ENCODE measurements at regions not wholly inside any gene's neighbourhood (a gene's known extent, or its start where the extent isn't known, plus 50 kb on each side); places are given as distances from the start of the nearest gene placed in this dataset.

GRCh38 chr5:88606626-88607025 lies 276.4 kb downstream of the MEF2C start:
- no peak overlapping the region for H3K56ac ChIP-seq (ENCODE audit: insufficient read length, low read depth, low read length)
- Mint-ChIP-seq H3K27ac (no peak overlapping the region), H3K9me3 (peaks cover 0 to 2% of the 10 kb centered on the region in 2 experiments; a peak in 3 of 5 replicates), H3K36me3 (ENCODE audit: insufficient read depth in 1 of 3, low read depth in 3 of 3) (0 out of 7 replicates have a peak, but pooled peaks cover 0 to 4% (median 0%) of the 10 kb centered on the region in 3 experiments), H3K4me3 (no peak overlapping the region), H3K27me3 (ENCODE audit: low read depth) (peaks cover 3% of the 10 kb centered on the region), H3K4me1 (peaks cover 4% of the 10 kb centered on the region in 2 experiments; a peak in 1 of 4 replicates)
- H3K23me2 ChIP-seq (ENCODE audit: insufficient read length, low read depth, low read length, poor library complexity, severe bottlenecking): no peaks in the 10 kb centered on the region
- no peak overlapping the region for H4K8ac ChIP-seq (replicated peaks; ENCODE audit: insufficient read length, low read depth, low read length)
- no peak for DNase-seq
- no peak overlapping the region for H4K5ac ChIP-seq (ENCODE audit: insufficient read length, low read depth, low read length)
- H2BK15ac ChIP-seq (ENCODE audit: low read depth, low read length): no peak overlapping the region
- H2BK5ac ChIP-seq (ENCODE audit: insufficient read length, low read length): no peak overlapping the region
- no peak overlapping the region for H2AK5ac ChIP-seq (ENCODE audit: insufficient read length, low read length)
- H3K4me2 ChIP-seq (ENCODE audit: insufficient read depth, insufficient read length, low read length): no peak overlapping the region
- no peaks in the 10 kb centered on the region for H3K4me1 ChIP-seq (ENCODE audit: insufficient read depth, low read length)
- no peak overlapping the region for H3K18ac ChIP-seq (ENCODE audit: insufficient read length, low read depth, low read length)
- H2AFZ ChIP-seq (ENCODE audit: low read length): no peak overlapping the region
- no peak for TF ChIP-seq CTCF (conservative IDR thresholded peaks at IDR 0.05)
- no peaks in the 10 kb centered on the region for H3K79me1 ChIP-seq (ENCODE audit: insufficient read depth, low read depth, low read length, poor library complexity, severe bottlenecking)
- H3K9me3 ChIP-seq (ENCODE audit: control insufficient read depth, low read depth, low read length): no peaks in the 10 kb centered on the region
- no peaks in the 10 kb centered on the region for H3K27me3 ChIP-seq (ENCODE audit: insufficient read depth, low read length)
- no CpG with 5 or more reads among the region's 5 CpGs for WGBS (ENCODE audit: extremely low coverage, insufficient read length, low lambda C conversion rate)
- H2BK120ac ChIP-seq (ENCODE audit: low read depth, low read length, poor library complexity, severe bottlenecking): no peak overlapping the region
- H3K14ac ChIP-seq (ENCODE audit: insufficient read depth, low read length): no peak overlapping the region
- no peak overlapping the region for H3K4ac ChIP-seq (ENCODE audit: low read depth, low read length)
- no peak overlapping the region for H4K91ac ChIP-seq (ENCODE audit: insufficient read length, low read depth, low read length)
- H3K23ac ChIP-seq (ENCODE audit: insufficient read length, low read depth, low read length): no peak overlapping the region
- H3K9ac ChIP-seq (ENCODE audit: extremely low read depth, insufficient read length, low read length): no peak overlapping the region
- no peak overlapping the region for H3T11ph ChIP-seq (ENCODE audit: low read length)
- no peak overlapping the region for H2BK12ac ChIP-seq (ENCODE audit: insufficient read length, low read depth, low read length)
- no peak overlapping the region for H3K27ac ChIP-seq (ENCODE audit: insufficient read length, low read depth, low read length)
- H2BK20ac ChIP-seq (ENCODE audit: low read depth, low read length, poor library complexity, severe bottlenecking): no peak overlapping the region
- H4K20me1 ChIP-seq (ENCODE audit: control insufficient read depth, insufficient read depth, insufficient read length): no peaks in the 10 kb centered on the region
- no peaks in the 10 kb centered on the region for H3K79me2 ChIP-seq (ENCODE audit: insufficient read depth, low read length)
